ENCODE measurements at regions not wholly inside any gene's neighbourhood (a gene's known extent, or its start where the extent isn't known, plus 50 kb on each side); places are given as distances from the start of the nearest gene placed in this dataset.
A peak's percentile ranks its signal among the peaks of the same experiment; 100 is the strongest.
"Not testable (repeated sequence)": the region's sequence is repeated elsewhere in the genome, so short reads cannot be mapped to it uniquely, and the experiment has no call there.

DNA sequence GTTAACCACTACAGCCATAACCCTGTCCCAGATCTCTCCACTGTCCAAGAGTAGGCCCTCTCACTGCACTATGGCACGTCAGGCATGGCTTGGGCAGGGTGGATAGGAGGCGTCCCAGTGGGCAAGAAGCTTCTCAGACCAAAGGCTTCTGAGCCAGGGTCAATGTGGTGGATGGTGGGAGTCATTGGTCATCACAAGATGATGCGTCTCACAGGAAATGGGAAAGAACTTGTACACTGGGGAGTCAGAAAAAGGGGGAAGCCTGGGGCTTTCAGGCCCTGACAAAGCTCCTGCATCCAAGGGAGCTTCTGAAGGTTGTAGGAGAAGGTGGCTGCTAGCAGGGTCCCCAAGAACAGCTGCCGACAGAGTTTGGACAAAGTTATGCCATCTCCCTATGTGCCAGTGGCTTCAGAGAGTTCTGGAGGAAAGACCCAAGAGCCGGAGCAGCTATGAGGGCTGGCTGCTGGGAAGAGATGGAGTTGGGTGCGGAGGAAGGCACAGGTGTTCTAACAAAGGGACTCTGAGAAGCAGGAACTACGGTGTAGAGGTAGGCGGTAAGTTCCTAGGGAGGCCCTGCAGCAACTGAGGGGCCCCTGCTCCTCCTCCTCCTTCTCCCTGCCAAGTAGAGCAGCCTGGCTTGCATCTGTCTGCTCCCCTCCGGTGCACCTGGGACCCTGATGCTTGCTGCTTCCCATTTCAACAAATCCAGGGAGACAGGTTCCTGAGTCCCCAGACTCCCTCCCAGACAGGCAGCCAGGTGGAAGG lies 81.1 kb downstream of the ARL6IP4 start:
- DNase-seq, result no peak

DNA sequence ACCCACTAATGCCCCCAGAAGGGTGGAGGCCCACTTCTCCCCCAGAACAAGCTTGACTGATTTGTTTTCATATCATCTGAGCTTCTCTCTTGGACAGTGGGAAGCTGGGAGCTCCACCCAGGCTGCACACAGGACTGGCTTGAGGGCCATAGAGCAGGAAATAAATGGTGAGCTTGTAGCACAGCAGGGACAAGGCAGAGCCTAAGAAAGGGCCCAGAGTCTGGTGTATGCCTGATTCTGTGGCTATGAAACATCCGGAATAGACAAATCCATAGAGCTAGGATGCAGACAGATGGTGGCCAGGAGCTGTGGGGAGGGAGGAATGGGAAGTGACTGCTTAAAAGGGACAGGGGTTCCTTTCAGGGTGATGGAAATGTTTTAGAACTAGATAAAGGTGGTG lies 79.0 kb downstream of the ARL6IP4 start:
- no peak for DNase-seq

DNA sequence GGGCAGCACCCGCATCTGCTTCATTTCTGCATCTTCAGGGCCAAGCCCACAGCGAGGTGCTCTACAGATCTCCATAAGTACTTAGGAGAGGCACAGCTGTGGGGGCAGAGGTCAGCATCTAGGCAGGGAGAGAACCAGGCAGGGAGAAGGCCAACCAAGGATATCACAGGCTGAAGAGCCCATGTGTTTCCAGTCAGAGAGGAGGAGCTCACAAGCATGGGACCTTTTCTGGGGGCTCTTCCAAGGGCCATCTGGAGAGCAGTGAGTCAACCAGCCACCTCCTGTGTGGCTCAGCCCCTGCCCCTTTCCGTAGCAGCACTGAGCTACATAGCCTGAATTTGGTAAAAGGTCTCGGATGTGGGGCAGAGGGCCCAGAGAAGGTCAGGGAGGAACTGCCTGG lies 78.5 kb downstream of the ARL6IP4 start:
- DNase-seq, result no peak

DNA sequence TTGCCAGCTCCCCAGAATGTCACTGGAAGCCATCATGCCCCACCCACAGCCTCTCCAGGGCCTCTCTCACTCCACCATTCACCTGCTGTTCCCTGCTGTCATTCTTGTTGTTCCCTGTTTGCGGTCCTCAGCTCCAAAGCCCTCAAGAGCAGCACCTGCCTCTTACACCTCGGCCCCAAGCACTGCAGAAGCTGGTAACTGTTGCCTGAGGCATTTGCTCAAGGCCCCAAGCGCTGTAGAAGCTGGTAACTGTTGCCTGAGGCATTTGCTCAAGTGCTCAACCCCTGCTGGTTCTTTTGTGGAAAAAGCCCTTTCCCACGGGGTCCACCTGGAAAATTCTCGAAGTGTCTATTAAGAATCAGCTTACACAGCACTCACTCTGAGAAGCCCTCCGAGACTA lies 78.0 kb downstream of the ARL6IP4 start:
- no peak for DNase-seq

DNA sequence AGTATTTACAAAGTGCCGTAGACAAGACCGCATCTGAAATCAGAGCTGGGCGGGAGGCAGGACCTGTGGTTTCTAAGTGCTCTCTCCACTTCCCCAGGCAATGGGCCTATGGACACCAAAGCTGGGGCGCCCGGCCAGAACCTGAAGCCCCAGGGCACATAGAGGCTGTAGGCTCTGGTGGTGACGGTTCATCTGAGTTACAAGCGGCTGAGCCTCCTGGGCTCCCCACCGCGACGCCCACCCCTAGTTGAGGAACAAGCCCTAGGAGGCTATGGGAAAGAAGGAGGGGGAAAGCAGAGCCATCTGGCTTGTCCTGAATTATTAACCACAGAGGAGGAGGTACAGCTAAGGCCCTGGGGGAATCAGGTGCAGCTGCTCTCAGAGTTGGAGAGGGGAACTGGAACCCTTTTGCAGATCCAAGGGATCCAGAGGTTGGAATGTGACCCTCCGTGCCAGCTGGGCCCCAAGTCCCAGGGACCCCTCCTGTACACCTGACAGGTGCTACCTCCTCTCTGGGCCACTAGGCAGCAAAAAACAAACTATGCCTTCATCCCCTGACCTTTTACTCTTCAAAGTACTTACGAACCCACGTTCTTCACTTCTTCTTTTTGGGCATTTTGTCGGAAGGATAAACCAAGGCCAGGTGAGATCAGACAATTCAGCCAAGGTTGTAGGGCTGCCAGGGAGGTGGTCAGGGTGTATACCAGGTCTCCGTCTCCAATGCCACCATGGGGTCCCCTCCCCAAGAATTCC lies 77.2 kb downstream of the ARL6IP4 start:
- DNase-seq, result no peak

DNA sequence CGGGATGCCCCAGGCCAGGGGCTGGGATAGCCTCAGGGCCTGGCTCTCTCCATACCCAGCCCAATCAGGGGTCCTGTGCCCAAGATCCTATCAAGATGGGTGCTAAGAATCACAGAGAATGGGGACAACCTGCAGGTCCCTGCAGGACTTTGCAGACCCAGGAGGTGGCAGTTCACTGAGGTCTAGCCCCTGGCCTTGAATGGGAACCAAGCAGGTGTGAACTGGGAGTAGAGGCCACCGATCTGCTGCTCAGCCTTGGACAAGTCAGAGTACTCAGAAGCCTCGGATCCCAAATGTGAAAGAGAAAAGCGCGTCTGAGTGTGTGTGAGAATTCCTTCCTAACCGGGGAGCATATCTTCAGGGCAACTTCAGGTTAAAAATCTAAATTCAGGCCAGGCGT lies 76.2 kb downstream of the ARL6IP4 start:
- DNase-seq, result no peak

DNA sequence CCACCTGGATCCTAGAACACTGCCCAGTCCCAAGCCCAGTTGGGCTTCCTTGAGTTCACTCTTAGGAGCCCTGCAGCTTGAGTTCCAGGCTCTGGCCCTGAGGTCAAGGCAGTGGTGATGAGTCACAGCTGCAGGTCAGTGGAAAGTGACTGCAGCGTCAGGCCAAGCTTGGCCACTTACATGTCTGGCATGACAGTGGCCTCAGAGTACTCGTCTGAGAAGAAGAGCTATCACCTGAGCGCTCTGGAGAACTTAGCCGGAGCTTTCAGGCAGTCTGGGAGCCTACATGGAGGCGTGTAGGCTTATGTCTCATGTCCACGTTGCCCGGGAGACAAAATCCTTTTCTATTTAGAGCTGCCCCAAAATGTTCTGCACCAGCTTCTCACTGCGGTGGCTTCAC lies 75.6 kb downstream of the ARL6IP4 start:
- DNase-seq, result no peak

DNA sequence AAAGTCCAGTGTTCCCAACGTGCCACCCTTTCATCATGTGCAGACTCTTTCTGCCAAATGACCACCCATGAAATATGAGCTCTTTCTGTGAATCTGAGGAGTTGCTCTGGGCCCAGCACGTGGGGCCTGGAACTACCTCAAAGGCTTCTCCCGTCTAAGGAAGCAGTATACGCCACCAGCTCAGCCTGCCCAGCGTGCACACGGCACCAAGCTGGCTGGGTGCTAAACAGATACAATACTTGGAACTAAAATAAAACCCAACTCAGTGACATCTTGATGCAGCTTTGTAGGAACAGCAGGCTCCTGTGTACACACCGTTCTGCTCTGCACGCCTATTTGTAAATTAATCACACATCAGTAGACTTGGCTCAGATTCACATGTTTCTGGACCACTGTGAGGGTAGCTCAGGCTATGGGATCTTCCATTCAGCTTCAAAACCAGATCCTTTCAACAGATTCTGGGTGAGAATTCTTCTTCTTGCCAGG lies 74.8 kb downstream of the ARL6IP4 start:
- no peak for DNase-seq

DNA sequence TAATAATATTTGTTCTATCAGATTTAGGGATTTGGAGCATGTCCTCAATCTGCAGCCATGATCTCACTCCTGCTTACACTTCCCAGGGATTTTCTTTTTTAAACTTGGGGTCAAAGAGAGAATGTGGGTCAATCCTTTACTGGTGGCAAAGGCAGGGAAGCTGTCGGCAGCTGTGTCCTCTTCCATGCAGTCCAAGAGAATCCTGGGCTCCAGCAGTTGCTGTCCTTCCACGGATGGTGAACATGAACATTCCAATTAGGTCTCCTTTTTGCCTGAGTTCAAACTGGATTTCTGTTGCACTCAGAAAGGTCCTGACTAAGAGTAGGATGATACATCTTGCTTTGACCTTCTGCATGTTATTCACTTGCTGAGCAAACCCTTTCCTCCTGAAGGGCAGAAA lies 73.9 kb downstream of the ARL6IP4 start:
- no peak for DNase-seq

DNA sequence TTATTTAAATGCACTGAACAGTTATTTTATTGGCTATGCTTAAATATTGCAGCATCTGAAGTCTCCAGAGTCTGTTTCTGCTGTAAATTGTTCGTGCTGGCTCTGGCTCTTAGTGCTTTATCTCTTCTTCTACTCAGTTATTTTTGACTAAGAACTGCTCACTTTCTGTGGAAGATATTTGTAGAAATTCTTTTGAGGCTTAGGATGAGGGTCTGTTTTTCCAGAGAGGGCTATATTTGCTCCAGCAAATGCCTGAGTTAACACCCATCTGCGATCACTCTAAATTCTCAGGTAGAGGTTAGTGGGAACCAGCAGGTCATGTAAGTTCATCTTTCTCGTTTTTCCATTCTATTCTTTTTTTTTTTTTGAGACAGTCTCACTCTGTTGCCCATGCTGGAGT lies 71.1 kb downstream of the ARL6IP4 start:
- DNase-seq, result no peak

DNA sequence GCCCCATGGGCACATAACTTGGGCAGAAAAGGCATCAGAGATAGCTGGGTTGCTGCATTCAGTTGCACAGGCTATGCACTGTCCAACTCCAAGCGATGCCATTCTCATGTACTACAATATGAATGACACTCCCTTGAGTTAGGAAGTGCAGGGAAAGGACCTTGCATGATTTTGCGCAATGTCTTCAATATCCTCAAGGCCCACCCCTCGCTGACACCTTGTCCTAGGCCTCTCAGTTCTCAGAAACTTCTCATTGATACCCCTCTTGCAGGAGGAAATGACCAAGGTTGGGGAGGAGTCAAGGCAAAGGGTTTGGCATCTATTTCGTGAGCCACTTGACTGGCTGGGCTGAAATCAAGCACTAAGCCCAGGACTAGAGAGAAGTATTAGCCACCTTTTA lies 70.4 kb downstream of the ARL6IP4 start:
- no peak for DNase-seq

DNA sequence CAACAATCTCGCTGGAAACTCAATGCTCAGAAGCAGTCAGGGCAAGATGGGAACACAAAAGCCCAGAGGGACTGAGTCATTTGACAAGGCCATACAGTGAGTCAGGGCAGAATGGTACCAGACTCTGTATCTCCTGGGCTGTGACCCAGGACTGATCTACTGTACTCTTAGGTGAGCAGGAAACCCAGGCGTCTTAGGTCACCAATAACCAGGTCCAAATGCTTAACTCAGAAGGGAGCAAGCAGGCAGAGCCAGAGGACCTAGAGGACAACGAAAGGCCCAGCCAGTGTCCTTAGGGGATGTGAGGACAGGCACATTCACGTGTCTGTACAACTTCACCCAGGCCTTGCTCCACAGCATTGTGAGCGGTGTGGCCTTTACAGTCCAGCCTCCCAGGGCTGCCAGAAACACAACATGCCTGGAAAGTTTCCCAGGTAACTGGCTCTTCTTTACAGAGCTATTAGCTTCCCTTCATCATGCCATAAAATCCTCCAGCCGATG lies 69.9 kb downstream of the ARL6IP4 start:
- no peak for DNase-seq

DNA sequence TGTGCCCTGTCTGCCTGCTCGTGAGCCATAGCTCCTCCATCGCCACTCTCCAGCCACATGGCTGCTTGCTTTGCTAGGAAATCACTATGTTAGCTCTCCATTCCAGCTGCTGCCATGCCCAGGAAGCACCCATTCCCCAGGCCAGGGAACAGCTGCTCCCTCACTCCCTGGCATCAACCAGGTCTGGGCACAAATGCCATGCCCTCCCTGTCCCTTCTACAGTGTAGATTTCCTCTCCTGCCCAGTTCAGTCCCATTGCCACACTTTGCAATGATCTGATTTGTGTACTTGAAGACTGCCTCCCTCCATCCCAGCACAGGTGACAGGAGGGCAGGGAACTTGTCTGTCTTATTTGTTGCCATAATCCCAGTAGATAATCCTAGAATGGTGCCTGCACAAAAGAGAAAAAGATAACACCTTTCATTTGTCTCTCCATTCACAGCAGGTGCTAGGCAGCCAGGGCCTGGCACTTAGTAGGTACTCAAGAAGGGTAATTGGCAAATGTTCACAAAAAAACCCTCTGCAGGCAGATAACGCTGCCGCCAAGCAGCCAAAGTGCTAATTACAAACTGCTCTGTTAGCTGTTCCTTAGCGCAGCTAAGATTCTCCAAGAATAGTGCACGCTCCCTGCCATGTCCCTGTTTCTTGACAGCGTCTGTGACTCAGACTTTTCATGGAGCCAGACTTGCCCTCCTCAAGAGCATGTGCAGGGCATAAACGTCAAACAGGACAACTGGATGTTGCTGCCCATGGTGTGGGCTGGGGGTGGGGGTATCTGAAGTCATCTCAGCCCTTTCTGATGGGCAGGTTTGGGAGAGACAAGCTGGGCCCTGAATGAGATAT lies 69.1 kb downstream of the ARL6IP4 start:
- DNase-seq, result no peak

DNA sequence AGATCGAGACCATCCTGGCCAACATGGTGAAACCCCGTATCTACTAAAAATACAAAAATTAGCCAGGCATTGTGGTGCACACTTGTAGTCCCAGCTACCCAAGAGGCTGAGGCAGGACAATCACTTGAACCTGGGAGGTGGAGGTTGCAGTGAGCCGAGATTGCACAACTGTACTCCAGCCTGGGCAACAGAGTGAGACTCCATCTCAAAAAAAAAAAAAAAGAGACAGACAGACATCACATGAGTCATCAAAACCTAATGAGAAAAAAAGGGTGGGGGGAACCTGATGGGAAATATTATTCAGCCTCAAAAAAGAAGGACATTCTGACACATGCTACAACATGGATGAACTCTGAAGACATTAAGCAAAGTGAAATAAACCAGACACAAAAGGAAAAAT lies 67.4 kb downstream of the ARL6IP4 start:
- not testable (repeated sequence) for DNase-seq

DNA sequence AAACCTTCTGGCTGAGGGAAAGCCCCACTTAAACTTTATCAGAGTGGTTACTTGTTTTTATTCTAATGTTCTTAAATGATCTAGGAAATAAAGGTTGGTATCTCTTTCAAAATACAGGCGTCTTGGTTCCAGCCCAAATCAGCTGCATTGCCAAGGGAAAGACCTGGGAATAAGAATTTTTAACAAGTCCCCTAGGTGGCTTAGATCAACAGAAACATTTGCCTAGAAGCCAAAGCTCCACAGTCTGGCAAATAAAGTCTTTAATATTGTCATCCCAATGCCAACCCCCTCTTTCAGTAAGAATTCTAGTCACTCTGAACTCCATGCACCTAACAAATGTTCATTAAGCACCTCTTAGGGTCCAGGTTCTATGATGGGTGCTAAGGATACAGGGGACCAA lies 66.8 kb downstream of the ARL6IP4 start:
- no peak for DNase-seq

DNA sequence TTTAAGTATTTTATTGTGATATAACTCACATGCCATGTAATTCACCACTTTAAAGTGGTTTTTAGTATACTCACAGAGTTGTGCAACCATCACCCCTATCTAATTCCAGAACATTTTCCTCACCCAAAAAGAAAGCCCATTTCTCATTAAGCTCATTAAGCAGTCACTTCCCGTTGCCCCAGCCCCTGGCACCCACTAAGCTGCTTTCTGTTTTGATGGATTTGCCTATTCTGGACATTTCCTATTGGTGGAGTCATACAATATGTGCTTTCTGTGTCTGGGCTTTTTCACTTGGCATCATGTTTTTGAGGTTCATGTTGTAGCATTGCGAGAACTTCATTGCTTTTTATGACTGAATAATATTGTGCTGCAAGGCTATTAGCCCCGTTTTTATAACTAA lies 66.0 kb downstream of the ARL6IP4 start:
- DNase-seq, result no peak

DNA sequence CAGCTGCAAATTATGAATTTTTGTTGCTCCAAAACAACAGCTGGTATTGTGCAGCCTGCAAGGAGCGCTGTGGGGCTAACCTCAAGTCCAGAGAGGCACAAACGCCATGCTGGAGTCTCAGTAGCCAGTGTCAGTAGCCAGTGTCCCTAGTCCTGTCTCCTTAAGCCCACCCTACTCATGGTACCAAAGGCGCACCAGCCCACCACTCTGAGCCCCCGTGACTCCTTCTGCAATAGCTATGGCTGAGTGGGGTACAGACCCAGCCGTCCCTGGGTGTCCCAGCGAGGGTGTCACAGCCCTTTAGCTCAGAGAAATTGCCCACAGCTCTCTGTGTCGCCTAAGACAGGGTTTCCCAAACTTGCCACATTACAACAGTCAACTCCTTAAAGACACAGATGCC lies 65.2 kb downstream of the ARL6IP4 start:
- DNase-seq, result no peak

DNA sequence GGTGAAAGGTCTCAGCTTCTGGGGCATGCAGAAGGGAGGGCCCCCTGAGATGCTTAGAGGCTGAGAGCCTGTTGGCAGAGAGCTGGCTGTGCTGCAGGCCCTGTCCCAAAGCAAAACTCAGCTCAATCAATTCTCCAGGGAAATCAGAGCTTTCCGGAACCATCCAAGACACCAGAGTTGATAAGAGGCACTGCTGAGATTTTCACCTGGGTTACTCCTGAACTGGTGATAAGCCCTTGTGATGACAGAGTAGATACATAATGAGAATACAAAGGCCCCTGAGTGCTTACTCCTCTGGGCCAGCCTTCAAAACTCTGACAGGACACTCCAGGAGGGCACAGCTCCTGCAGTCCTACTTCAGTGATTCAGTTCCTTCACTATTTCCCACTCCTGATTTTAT lies 63.9 kb downstream of the ARL6IP4 start:
- DNase-seq, result no peak

DNA sequence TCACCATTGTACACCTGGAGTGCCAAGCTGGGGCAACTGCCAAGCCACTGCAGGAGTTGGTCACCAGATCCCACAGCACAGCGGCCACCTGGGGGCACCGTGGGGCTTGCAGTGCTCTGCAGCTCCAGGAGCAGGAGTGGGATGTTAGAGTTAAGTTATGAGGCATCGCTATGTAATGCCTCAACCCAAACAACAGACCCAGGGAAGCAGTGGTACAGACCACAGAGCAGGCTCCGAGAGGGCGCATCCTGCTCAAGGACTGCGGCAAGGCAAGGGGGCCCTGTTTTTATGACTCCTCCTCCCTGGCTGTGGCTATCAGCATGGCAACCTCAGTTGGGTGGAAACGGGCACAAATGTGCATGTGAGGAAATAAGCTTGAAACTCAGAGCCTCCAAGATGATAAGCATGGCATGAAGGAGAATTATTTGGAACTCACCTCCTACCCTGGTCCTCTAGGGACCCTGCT lies 63.1 kb downstream of the ARL6IP4 start:
- peak; percentile 35 for DNase-seq

DNA sequence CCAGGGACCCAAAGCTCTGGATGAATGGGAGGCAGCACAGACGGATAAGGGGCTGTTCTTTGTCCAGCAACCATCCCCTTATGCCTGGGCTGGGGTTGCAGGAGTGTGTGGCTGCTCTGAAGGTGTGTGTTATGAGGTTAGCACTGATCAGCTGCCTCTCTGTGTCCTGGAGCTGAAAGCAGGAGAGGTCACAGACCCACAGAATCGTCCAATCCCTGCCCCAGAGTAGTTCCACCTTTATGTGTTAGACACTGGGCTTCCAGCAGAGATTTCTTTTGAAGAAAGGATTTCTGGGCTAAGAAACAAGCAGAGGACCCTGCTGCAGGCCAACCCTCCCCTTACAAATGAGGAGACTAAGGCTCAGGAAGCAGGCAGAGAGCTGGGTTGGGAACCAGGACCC lies 62.4 kb downstream of the ARL6IP4 start:
- no peak for DNase-seq

DNA sequence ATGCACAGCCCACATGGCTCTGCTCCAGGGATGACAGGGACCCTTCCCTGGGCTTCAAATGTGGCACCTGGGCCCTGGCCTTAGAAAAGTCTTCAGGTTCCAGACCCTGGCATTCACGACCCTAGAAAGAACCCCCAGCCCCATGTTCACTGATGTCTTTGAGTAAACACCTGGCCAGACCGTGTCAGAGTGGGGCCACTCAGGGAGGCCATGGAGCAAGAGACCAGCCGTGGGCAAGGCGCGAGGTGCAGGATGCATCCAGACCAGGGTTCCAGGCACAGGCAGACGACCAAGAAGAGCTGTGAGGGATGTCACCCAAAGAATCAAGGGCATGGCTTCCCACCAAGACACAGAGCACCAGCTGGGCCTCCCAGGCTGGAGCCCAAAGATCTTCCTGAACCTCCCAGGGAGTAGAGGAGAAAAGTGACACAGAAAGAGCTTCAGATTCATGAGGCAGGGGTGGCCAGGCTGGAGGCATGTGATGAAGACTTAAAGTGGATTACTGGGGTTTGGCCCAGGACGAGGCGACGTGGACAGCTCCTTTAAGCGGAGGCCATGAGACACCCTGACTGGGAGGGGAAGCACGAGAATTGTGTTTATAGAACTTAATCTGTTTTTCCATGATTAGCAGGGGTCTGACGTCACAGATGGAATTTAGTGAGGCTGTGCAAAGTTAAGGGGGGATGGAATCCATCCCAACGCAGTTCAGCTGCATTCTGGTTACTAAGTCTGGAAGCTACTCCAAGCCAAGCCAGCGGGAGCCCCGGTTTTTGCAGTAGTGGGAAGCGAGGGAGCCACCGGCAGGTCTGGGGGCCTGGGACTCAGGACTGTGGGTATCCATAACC lies 61.6 kb downstream of the ARL6IP4 start:
- no peak for DNase-seq

DNA sequence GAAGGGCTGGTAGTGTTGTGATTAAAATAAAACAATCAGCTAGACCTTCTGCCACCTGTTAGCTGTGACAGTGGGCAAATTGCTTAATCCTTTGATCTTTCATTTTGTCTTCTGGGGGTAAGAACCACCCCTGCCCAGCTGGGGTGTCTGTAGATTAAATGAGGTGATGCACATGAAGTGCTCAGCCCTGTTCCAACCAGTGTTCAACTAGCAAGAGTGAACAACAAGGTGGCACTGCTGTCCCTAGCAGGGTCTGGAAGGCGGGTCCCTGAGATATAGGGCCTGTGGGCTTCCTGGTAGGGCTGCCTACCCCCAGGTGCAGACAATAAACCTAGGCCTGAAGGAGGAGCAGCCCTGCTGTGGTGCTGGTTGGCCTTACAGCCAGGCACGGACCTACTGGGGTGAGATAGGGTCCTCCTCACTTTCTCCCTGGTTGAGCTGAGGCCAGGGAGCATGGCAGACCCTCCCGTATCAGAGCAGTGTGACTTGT lies 60.6 kb downstream of the ARL6IP4 start:
- no peak for DNase-seq
